ENCODE measurements at regions not wholly inside any gene's neighbourhood (a gene's known extent, or its start where the extent isn't known, plus 50 kb on each side); places are given as distances from the start of the nearest gene placed in this dataset.
"Not testable (repeated sequence)": the region's sequence is repeated elsewhere in the genome, so short reads cannot be mapped to it uniquely, and the experiment has no call there.

- DNase-seq (ENCODE audit: low spot score), result no peak
These were observed 271.6 kb upstream of the MGAT5 start for GRCh38 chr2:133982256-133982655.

- no peak for DNase-seq (ENCODE audit: low spot score)
These were observed 268.3 kb upstream of the MGAT5 start for GRCh38 chr2:133985563-133985962.

- no peak for DNase-seq (ENCODE audit: low spot score)
These were observed 267.6 kb upstream of the MGAT5 start for GRCh38 chr2:133986081-133986837.

DNA sequence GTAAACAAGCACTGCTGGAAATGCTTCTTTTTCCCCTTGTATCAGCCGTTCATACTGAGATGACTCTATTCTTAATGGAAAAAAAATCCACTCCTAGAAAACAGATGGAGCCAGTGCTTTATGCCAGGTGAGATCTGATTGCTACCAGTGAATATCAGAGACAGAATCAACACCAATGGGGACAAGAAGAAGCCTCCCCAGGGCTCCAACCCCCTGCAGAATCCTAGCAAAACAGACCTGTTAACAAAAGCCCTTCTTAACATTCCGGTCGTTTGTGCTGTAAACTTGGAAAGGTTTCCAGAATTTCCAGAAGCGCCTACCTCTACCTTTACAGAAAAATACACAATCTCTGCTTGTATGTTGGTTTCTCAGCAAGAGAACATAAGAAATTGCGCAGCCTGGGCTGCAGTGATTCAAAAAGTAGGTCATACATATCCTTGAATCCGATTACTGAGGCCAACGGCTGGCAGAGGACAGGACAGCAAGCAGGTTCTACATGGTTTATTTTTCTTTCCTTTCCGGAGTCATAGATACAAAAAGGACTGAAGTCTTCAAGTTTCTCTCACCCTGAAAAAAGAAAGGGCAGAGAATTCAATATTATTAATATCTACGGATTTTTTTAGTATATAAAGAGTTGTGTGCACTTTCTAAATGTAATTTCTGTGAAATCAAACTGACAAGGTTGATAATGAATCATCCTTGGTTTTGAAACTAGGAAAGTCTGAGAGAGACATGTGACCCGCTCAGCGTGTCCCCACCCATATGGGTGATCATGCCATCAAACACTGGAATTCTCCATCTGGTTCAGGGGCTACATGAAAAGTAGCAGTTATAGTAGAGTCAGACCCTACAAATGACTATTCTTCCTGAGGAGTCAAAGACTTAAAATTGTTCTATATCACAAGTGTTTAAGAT, 266.7 kb upstream of the MGAT5 start:
- no peak for DNase-seq (ENCODE audit: low spot score)

GRCh38 chr2:133988316-133988891, 265.5 kb upstream of the MGAT5 start:
- DNase-seq (ENCODE audit: low spot score), result no peak

DNA sequence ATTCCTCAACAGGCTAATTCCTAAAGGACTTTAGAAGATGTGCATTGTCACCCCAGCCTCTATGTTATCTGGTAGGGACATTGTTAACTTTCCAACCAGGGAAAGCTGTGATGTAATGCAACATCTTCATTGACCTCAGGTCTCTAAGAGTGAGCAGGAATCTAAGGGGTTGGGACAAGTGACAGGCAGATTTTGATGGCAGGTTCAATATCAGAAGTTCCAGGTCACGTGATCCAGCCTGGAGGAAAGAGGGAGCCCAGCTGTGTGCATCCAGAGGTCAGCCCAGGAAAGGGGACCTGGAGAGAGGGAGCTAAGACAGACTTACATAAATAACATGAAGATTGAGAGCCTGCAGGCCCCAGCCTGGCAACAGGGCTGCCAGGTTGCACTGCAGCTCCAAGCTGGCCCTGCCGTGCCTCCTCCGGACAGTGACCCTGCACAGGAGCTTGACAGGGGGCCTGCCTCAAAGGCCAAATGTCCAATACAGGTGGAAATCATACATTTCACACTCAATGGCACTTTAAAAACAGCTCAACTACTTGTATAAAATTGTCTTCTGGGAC, 262.2 kb upstream of the MGAT5 start:
- no peak for DNase-seq (ENCODE audit: low spot score)

DNA sequence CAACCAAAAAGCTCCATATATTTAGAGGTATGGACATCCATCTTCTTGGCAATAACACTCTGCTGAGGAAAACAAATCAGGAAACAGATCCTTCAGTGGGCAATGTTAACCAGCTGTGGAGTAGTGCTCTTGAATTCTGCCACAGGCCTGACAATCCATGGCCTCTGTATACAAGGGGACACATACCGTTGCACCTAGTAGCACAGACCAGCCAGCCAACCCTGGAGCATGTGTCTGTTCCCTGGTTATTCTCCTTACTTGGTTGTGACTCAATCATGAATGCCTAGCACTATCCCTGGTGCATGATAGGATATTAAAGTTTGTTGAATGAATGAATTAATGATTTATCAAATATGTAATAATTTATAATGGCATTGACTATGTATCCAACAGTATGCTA, 261.4 kb upstream of the MGAT5 start:
- no peak for DNase-seq (ENCODE audit: low spot score)

GRCh38 chr2:133993160-133993559, 260.7 kb upstream of the MGAT5 start:
- no peak for DNase-seq (ENCODE audit: low spot score)

DNA sequence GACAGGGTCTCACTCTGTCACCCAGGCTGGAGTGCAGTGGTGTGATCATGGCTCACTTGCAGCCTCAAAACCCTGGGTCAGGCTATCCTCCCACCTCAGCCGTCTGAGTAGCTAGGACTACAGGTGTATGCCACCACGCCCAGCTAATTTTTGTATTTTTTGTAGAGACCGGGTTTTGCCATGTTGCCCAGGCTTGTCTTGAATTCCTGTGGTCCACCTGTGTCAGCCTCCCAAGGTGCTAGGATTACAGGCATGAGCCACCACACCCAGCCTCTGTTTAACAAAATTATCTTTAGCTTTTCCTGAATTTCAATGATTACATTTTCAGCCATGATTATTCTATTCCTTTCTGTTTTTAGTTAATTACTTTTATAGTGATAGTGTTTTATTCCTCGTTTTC, 255.1 kb upstream of the MGAT5 start:
- not testable (repeated sequence) for DNase-seq (ENCODE audit: low spot score)

- DNase-seq (ENCODE audit: low spot score), result no peak
These were observed 251.5 kb upstream of the MGAT5 start for GRCh38 chr2:134002391-134002790.

DNA sequence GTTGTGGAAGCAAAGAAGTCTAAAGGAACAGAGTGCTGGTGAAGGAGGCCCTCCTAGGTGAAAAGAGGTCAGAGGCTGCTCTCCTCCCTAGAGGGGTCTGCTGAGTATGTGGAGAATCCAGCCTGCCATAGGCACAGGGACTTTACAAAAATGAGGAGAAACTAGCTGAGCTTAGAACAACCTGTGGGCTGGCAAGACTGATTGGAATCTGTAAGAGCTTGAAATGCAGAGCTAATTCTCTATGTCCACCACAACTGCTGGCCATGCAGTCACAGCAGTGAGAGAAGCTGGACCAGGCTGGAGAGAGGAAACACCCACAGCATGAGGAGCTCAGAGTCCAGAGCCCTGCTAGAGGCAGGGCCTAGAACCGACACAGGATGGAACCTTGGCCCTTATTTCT, 251.0 kb upstream of the MGAT5 start:
- DNase-seq (ENCODE audit: low spot score), result no peak

DNA sequence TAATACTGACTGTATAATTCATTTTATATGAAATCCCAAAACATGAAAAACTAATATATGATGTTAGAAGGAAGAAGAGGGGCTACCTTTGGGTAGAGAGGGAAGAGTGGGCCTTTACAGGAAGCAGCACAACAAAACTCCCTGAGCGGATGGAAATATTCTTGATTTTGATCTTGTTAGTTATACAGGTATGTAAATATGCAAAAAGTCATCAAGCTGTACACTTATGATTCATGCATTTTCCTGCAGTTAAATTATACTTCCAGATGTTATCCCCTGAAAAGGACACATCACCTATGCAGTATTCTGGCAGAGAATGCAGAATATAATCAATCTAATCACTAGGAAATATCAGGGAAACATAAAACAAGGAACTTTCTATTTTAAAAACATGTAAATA, 249.4 kb upstream of the MGAT5 start:
- DNase-seq (ENCODE audit: low spot score), result no peak

DNA sequence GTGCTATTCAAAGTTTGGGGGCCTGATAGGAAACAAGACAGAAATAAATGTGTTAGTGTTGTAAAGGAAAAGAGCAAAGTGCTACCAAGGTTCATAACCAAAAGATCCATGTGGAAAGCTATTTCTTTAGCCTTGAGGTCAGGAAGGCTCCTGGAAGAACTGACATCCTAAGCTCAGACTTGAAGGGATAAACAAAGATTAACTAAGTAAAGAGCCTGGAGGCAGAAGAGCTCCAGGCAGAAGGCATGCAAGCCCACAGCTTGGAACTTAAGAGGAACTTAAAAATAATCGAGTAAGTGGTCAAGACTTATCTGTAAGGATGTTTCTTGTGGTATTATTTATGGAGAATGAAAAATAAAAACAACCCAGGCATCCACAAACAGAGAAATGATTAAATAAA, 245.0 kb upstream of the MGAT5 start:
- no peak for DNase-seq (ENCODE audit: low spot score)

GRCh38 chr2:134009440-134009839, 244.4 kb upstream of the MGAT5 start:
- no peak for DNase-seq (ENCODE audit: low spot score)

GRCh38 chr2:134009906-134010305, 244.0 kb upstream of the MGAT5 start:
- not testable (repeated sequence) for DNase-seq (ENCODE audit: low spot score)

- DNase-seq (ENCODE audit: low spot score), result no peak
These were observed 241.8 kb upstream of the MGAT5 start for GRCh38 chr2:134011936-134012586.

DNA sequence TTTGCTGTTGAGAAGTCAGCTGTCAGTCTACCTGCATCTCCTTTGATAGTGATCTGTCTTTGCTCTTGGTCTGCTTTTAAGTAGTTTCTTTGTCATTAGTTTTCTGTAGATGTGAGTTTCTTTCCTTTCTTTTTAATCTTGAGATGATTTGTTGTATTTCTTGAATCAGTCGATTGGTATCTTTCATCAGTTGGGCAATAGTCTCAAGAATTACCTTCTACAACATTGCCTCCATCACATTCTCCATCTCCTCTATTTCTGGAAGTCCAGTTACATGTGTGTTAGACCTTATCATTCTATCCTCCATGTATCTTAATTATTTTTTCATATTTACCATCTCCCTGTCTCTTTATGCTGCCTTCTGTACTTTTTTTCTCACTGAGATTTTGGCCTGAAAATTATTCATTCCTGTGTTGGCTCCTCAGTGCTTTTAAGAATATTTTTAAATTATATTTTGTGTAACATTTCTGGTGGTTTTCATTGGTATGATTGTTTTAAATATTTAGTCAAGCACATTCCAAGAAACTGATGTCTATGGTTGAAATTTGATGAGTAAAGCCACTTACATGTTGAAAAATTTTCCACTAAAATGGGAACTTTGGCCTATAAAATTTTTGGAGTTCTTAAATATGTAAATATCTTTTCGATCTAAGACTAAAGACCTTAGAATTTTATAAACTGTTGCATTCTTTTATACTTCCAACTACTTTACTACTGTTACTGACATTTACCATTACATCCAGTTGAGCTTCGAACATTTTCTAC, 239.5 kb upstream of the MGAT5 start:
- DNase-seq (ENCODE audit: low spot score), result no peak

GRCh38 chr2:134019871-134020270, 234.0 kb upstream of the MGAT5 start:
- no peak for DNase-seq (ENCODE audit: low spot score)

GRCh38 chr2:134020608-134021007, 233.3 kb upstream of the MGAT5 start:
- peak; percentile 13 for DNase-seq (ENCODE audit: low spot score)

GRCh38 chr2:134021830-134022524, 231.9 kb upstream of the MGAT5 start:
- DNase-seq (ENCODE audit: low spot score), result no peak

- DNase-seq (ENCODE audit: low spot score), result no peak
These were observed 230.0 kb upstream of the MGAT5 start for GRCh38 chr2:134023854-134024253.
